Cardiac muscle cell (in vitro differentiated cells and primary cell): ENCODE measurements at regions not wholly inside any gene's neighbourhood (a gene's known extent, or its start where the extent isn't known, plus 50 kb on each side); places are given as distances from the start of the nearest gene placed in this dataset.

Source experiments
- DNase-seq, 2 donors: peaks; one replicate each; pipeline versions ENCODE4 v3.0.0 to v3.0.0-alpha.2; 2010 to 2017; ENCODE audit warnings: low read depth in 1 of 2, low spot score in 1 of 2
- H3K27ac ChIP-seq: fragments of 200-600 bp; sonication (generic); 2 replicates; pipeline ENCODE4 v1.5.1; 2016
- H3K27me3 ChIP-seq: fragments of 200-600 bp; sonication (generic); 2 replicates; pipeline ENCODE4 v1.6.0; 2016; ENCODE audit warnings: control low read depth
- H3K36me3 ChIP-seq: fragments of 200-600 bp; sonication (generic); 2 replicates; pipeline ENCODE4 v1.5.1; 2016; ENCODE audit warnings: control low read depth
- H3K4me1 ChIP-seq: fragments of 200-600 bp; sonication (generic); 2 replicates; pipeline ENCODE4 v1.8.1; 2017; ENCODE audit warnings: low read depth, mild to moderate bottlenecking, mixed run types
- H3K4me3 ChIP-seq: fragments of 200-600 bp; sonication (generic); 2 replicates; pipeline ENCODE4 v1.5.1; 2016; ENCODE audit warnings: mild to moderate bottlenecking
- H3K9me3 ChIP-seq: fragments of 200-600 bp; sonication (generic); 2 replicates; pipeline ENCODE4 v1.5.1; 2017; ENCODE audit warnings: low read depth, mild to moderate bottlenecking, control low read depth
- TF ChIP-seq, protein P1 (sequence below): IDR thresholded peaks from 2 replicates; pipeline ENCODE4 v1.5.1; 2012; ENCODE audit warnings: low read depth, mild to moderate bottlenecking, low read length

DNA sequence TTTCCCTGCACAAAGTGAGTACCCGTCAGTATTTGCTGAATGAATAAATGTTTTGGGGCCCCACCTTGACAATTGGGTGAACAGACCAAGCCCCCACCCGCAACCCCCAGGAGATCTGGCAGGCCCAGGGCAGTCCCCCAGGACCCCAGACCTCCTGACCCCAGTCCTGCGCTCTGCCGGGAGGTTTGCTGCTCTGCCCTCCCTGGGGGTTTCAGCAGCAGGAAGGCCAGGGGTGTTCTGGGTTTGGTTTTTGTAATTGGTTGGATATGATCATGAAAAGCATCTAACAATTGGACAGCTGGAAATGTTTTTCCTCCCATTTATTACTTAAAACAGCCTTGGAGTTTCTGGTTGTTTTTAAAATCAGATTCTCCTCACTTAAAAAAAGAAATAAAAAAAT, 193.8 kb downstream of the URI1 start:
- H3K27ac ChIP-seq = no peak overlapping the region
- no peak overlapping the region for H3K4me3 ChIP-seq
- no peaks in the 10 kb centered on the region for H3K4me1 ChIP-seq
- TF ChIP-seq, protein P1, sequence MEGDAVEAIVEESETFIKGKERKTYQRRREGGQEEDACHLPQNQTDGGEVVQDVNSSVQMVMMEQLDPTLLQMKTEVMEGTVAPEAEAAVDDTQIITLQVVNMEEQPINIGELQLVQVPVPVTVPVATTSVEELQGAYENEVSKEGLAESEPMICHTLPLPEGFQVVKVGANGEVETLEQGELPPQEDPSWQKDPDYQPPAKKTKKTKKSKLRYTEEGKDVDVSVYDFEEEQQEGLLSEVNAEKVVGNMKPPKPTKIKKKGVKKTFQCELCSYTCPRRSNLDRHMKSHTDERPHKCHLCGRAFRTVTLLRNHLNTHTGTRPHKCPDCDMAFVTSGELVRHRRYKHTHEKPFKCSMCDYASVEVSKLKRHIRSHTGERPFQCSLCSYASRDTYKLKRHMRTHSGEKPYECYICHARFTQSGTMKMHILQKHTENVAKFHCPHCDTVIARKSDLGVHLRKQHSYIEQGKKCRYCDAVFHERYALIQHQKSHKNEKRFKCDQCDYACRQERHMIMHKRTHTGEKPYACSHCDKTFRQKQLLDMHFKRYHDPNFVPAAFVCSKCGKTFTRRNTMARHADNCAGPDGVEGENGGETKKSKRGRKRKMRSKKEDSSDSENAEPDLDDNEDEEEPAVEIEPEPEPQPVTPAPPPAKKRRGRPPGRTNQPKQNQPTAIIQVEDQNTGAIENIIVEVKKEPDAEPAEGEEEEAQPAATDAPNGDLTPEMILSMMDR = no peak
- DNase-seq = no peak
- H3K27me3 ChIP-seq = no peaks in the 10 kb centered on the region
- no peaks in the 10 kb centered on the region for H3K36me3 ChIP-seq
- no peaks in the 10 kb centered on the region for H3K9me3 ChIP-seq

DNA sequence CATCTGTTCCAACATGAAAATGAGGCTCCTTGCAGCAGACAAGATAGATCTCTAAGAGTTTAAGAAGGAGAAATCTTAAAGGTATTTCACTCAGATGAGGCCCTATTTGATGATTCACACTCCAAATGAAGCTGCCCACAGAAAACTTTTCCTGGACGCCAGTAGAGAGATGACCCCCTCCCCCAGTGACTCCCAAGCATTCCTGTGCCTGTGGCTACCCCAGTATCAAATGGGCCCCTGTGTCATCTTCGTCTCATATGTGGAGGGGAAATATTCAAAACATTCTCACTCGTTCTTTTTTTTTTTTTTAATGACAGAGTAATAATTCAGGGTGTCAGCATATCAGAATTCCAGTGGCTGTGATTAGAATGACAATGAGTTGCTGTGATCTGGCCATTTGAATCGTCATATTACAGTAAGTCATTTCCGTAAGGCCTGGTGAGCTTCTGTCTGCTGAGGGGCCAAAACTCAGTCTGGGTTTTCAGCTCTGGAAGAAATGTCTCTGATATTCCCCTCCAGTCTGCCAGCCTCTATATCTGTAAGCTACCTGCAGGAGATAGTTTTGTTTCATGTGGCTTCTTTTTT, 194.7 kb downstream of the URI1 start:
- no peaks in the 10 kb centered on the region for H3K27me3 ChIP-seq
- H3K4me3 ChIP-seq = no peak overlapping the region
- no peaks in the 10 kb centered on the region for H3K36me3 ChIP-seq
- DNase-seq = no peak
- TF ChIP-seq, protein P1 = no peak
- no peaks in the 10 kb centered on the region for H3K4me1 ChIP-seq
- no peak overlapping the region for H3K27ac ChIP-seq
- H3K9me3 ChIP-seq = no peaks in the 10 kb centered on the region

DNA sequence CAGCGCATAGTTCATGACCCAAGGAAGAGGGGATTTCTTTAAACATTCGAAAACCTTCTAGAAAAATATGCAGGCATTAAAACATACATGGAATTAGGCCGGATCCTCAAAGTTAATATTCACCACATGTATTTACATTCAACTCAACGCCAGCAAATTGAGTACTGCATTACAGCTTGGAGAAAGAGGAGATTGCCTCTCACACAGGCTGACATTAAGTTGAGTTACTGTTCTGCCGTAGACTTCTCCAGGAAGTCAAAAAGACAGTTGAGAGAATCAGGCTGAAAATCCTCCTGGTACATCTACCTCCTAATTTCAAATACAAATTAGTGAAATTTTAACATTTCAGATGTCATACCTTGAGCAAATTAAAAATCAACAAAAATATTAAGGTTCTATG, 195.7 kb downstream of the URI1 start:
- Histone ChIP-seq H3K36me3 (no peaks in the 10 kb centered on the region), H3K4me3 (no peak overlapping the region), H3K27me3 (no peaks in the 10 kb centered on the region), H3K4me1 (no peaks in the 10 kb centered on the region), H3K9me3 (no peaks in the 10 kb centered on the region), H3K27ac (no peak overlapping the region)
- TF ChIP-seq, protein P1 = no peak
- DNase-seq = no peak

- TF ChIP-seq, protein P1 = no peak
- H3K9me3 ChIP-seq = no peaks in the 10 kb centered on the region
- no peaks in the 10 kb centered on the region for H3K27me3 ChIP-seq
- no peaks in the 10 kb centered on the region for H3K36me3 ChIP-seq
- H3K4me1 ChIP-seq = no peaks in the 10 kb centered on the region
- H3K27ac ChIP-seq = no peak overlapping the region
- DNase-seq = no peak
- no peak overlapping the region for H3K4me3 ChIP-seq
Measured at GRCh38 chr19:30144242-30144758, 202.3 kb downstream of the URI1 start.

DNA sequence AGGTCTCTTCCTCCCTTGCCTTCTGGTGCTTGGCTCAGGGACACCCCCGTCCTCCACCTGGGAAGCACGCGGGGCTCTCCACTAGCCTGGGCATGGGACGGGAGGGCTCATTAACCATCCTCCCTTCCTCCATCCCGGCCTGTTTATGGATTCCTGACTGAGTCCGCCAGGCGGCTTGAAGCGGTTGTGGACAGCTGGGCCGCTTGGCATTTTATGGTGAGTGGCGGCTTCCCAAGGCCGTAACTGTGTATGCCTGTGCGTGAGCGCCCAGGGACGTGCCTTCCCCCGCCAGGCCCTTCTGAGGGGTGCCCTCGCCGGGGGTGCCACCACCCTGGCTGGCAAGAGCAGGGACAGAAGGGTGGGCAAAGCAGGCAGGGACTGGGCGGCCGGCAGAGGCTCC, 202.8 kb downstream of the URI1 start:
- Histone ChIP-seq H3K4me1 (no peaks in the 10 kb centered on the region), H3K9me3 (no peaks in the 10 kb centered on the region), H3K36me3 (no peaks in the 10 kb centered on the region), H3K27me3 (no peaks in the 10 kb centered on the region), H3K27ac (no peak overlapping the region), H3K4me3 (no peak overlapping the region)
- TF ChIP-seq, protein P1 = no peak
- DNase-seq = no peak
